IMR-90 (cell line): ENCODE measurements at regions not wholly inside any gene's neighbourhood (a gene's known extent, or its start where the extent isn't known, plus 50 kb on each side); places are given as distances from the start of the nearest gene placed in this dataset.

ENCODE experiments used
- ATAC-seq: fragments of 200-7000 bp; cut with Tn5 transposase; 2 replicates; pipeline ENCODE4 v1.9.1; 2020; ENCODE audit warnings: low read depth, mild to moderate bottlenecking, moderate library complexity
- BruUV-seq: library from RNA; stranded (reverse); fragments of 400-500 nt; replicated peaks from 2 replicates; lab custom pipeline; 2021; lab: Mats Ljungman, UMichigan
- CTCF ChIA-PET: fragments of 300-600 bp; formaldehyde crosslinking; extraction: SDS; loops from one replicate; lab custom pipeline; 2021; ENCODE audit warnings: antibody characterized with exemption; lab: Yijun Ruan, JAX
- POLR2A ChIA-PET: fragments of 300-600 bp; sonication (Branson Sonifier 250); formaldehyde crosslinking; loops from one replicate; lab custom pipeline; 2022; ENCODE audit warnings: antibody characterized with exemption; ENCODE audit not compliant: unreplicated experiment; lab: Charles Lee
- DNase-seq: peaks from one replicate; pipeline ENCODE4 v3.0.0; 2013
- H2AFZ ChIP-seq: replicated peaks from 2 replicates; pipeline ENCODE3; 2013; ENCODE audit warnings: low read length, mild to moderate bottlenecking; ENCODE audit not compliant: poor library complexity
- H2AK5ac ChIP-seq: 2 replicates; pipeline ENCODE4 v1.6.1; 2013; ENCODE audit warnings: low read depth, low read length, inconsistent platforms
- H2AK9ac ChIP-seq: replicated peaks from 2 replicates; pipeline ENCODE3; 2013; ENCODE audit warnings: mild to moderate bottlenecking, low read depth, low read length, moderate library complexity; ENCODE audit not compliant: poor library complexity
- H2BK120ac ChIP-seq: 2 replicates; pipeline ENCODE4 v1.6.1; 2013; ENCODE audit warnings: low read depth, low read length, inconsistent platforms
- H2BK15ac ChIP-seq: 3 replicates; pipeline ENCODE4 v1.6.1; 2013; ENCODE audit warnings: low read depth, low read length, inconsistent platforms
- H2BK20ac ChIP-seq: 2 replicates; pipeline ENCODE4 v1.6.1; 2013; ENCODE audit warnings: low read depth, mild to moderate bottlenecking, inconsistent platforms, low read length, moderate library complexity
- H2BK5ac ChIP-seq: 2 replicates; pipeline ENCODE4 v1.6.1; 2013; ENCODE audit warnings: mild to moderate bottlenecking, low read depth, low read length, inconsistent platforms; ENCODE audit not compliant: poor library complexity, severe bottlenecking
- H3K14ac ChIP-seq: replicated peaks from 2 replicates; pipeline ENCODE4 v1.6.1; 2013; ENCODE audit warnings: low read depth, low read length, inconsistent platforms
- H3K18ac ChIP-seq: 2 replicates; pipeline ENCODE4 v1.6.1; 2013; ENCODE audit warnings: low read depth, low read length, control low read depth
- H3K23ac ChIP-seq: 2 replicates; pipeline ENCODE4 v1.6.1; 2013; ENCODE audit warnings: low read depth, low read length, inconsistent platforms
- H3K27ac ChIP-seq: 2 replicates; pipeline ENCODE4 v1.5.1; 2013; ENCODE audit warnings: mild to moderate bottlenecking, control low read depth, low read length; ENCODE audit not compliant: insufficient read depth
- H3K27me3 ChIP-seq: 2 replicates; pipeline ENCODE4 v1.6.1; 2013; ENCODE audit warnings: low read length; ENCODE audit not compliant: control insufficient read depth, insufficient read depth
- H3K36me3 ChIP-seq: 2 replicates; pipeline ENCODE4 v1.6.1; 2013; ENCODE audit warnings: low read length, mixed read lengths; ENCODE audit not compliant: control insufficient read depth, insufficient read depth
- H3K4ac ChIP-seq: 2 replicates; pipeline ENCODE4 v1.6.1; 2013; ENCODE audit warnings: low read depth, low read length, inconsistent platforms
- H3K4me1 ChIP-seq: 2 replicates; pipeline ENCODE4 v1.6.1; 2013; ENCODE audit warnings: low read length, mixed read lengths; ENCODE audit not compliant: control insufficient read depth, insufficient read depth
- H3K4me2 ChIP-seq: 2 replicates; pipeline ENCODE4 v1.6.1; 2013; ENCODE audit warnings: low read depth, mild to moderate bottlenecking, control low read depth, low read length, moderate library complexity
- H3K4me3 ChIP-seq: 2 replicates; pipeline ENCODE4 v1.5.1; 2013; ENCODE audit warnings: low read depth, mild to moderate bottlenecking, control low read depth, low read length, moderate library complexity; ENCODE audit not compliant: insufficient read depth
- H3K56ac ChIP-seq: 2 replicates; pipeline ENCODE4 v1.6.1; 2013; ENCODE audit warnings: low read length, inconsistent platforms; ENCODE audit not compliant: insufficient read depth; ENCODE audit errors: extremely low read depth
- H3K79me1 ChIP-seq, 2 experiments: 2 replicates each; pipeline ENCODE4 v1.6.1; 2013; ENCODE audit warnings: low read length in 2 of 2, inconsistent platforms in 1 of 2, low read depth in 1 of 2
- H3K9ac ChIP-seq: 2 replicates; pipeline ENCODE4 v1.6.1; 2013; ENCODE audit warnings: low read depth, low read length, control low read depth
- H3K9me1 ChIP-seq: 2 replicates; pipeline ENCODE4 v1.6.1; 2013; ENCODE audit warnings: low read length, inconsistent platforms; ENCODE audit not compliant: insufficient read depth
- H3K9me3 ChIP-seq: 2 replicates; pipeline ENCODE4 v1.6.1; 2013; ENCODE audit warnings: low read length; ENCODE audit not compliant: control insufficient read depth, insufficient read depth
- H4K20me1 ChIP-seq: 2 replicates; pipeline ENCODE4 v1.6.1; 2013; ENCODE audit warnings: low read length, inconsistent platforms; ENCODE audit not compliant: insufficient read depth
- H4K5ac ChIP-seq: 2 replicates; pipeline ENCODE4 v1.6.1; 2013; ENCODE audit warnings: mild to moderate bottlenecking, low read depth, low read length, control low read depth
- H4K8ac ChIP-seq, 2 experiments: 2 replicates each; pipeline ENCODE4 v1.6.1; 2013; ENCODE audit warnings: low read depth in 2 of 2, low read length in 2 of 2, control low read depth in 1 of 2, inconsistent platforms in 1 of 2
- H4K91ac ChIP-seq: 2 replicates; pipeline ENCODE4 v1.6.1; 2013; ENCODE audit warnings: low read depth, low read length, inconsistent platforms; ENCODE audit not compliant: insufficient read depth
- BHLHE40 ChIP-seq: fragments of 150-350 bp; IDR thresholded peaks from 2 replicates; pipeline ENCODE4 v1.6.1; 2016; ENCODE audit warnings: mild to moderate bottlenecking, low read depth, low read length
- CEBPB ChIP-seq: IDR thresholded peaks from 2 replicates; pipeline ENCODE4 v1.6.1; 2012; ENCODE audit warnings: low read depth, low read length, improper control_type of control experiment
- CTCF ChIP-seq: conservative IDR thresholded peaks from 2 replicates; pipeline ENCODE4 v1.5.1; 2012; ENCODE audit warnings: mild to moderate bottlenecking, low read depth, low read length, improper control_type of control experiment
- ELK1 ChIP-seq: fragments of 150-350 bp; IDR thresholded peaks from 2 replicates; pipeline ENCODE4 v1.6.1; 2016; ENCODE audit warnings: low read depth, mild to moderate bottlenecking, low read length, moderate library complexity, borderline replicate concordance
- FOS ChIP-seq: fragments of 150-350 bp; IDR thresholded peaks from 2 replicates; pipeline ENCODE4 v1.6.1; 2016; ENCODE audit warnings: low read depth, low read length
- MAFK ChIP-seq: IDR thresholded peaks from 2 replicates; pipeline ENCODE4 v1.6.1; 2012; ENCODE audit warnings: low read depth, low read length, improper control_type of control experiment
- MAZ ChIP-seq: IDR thresholded peaks from 2 replicates; pipeline ENCODE4 v1.6.1; 2012; ENCODE audit warnings: low read depth, mild to moderate bottlenecking, low read length, improper control_type of control experiment, moderate library complexity, borderline replicate concordance
- MXI1 ChIP-seq: IDR thresholded peaks from 2 replicates; pipeline ENCODE4 v1.6.1; 2012; ENCODE audit warnings: low read depth, mild to moderate bottlenecking, low read length, moderate library complexity, borderline replicate concordance
- NFE2L2 ChIP-seq: fragments of 150-350 bp; IDR thresholded peaks from 2 replicates; pipeline ENCODE4 v1.6.1; 2016; ENCODE audit warnings: low read depth, mild to moderate bottlenecking, low read length
- POLR2A ChIP-seq: IDR thresholded peaks from 2 replicates; pipeline ENCODE4 v1.6.1; 2012; ENCODE audit warnings: mild to moderate bottlenecking, low read depth, low read length
- RAD21 ChIP-seq: IDR thresholded peaks from 2 replicates; pipeline ENCODE4 v1.6.1; 2012; ENCODE audit warnings: low read length, improper control_type of control experiment
- RCOR1 ChIP-seq: IDR thresholded peaks from 2 replicates; pipeline ENCODE4 v1.6.1; 2012; ENCODE audit warnings: mild to moderate bottlenecking, low read length, improper control_type of control experiment; ENCODE audit not compliant: insufficient replicate concordance
- RFX5 ChIP-seq: IDR thresholded peaks from 2 replicates; pipeline ENCODE4 v1.8.0; 2012; ENCODE audit warnings: low read depth, mild to moderate bottlenecking, low read length, moderate library complexity
- SMC3 ChIP-seq: fragments of 150-350 bp; IDR thresholded peaks from 2 replicates; pipeline ENCODE4 v1.6.1; 2016; ENCODE audit warnings: low read depth, mild to moderate bottlenecking, antibody characterized with exemption, low read length, moderate library complexity
- WGBS, 2 experiments: methylation state at CpG; one replicate each; pipeline versions ENCODE4 v1.1.5 to v1.1.7; 2013; ENCODE audit warnings: missing lambda C conversion rate in 2 of 2; ENCODE audit not compliant: insufficient read length in 1 of 2; ENCODE audit errors: extremely low coverage in 2 of 2; 5-methylcytosine and 5-hydroxymethylcytosine counted together
- dilution Hi-C: fragments of 300-500 bp; cut with HindIII; formaldehyde crosslinking; loops from one replicate; pipeline ENCODE4 v1.14.3; 2018; ENCODE audit warnings: low sequenced_read_pairs; ENCODE audit not compliant: unreplicated experiment
- in situ Hi-C: fragments of 300-500 bp; cut with MboI; formaldehyde crosslinking; loops from 3 replicates; pipeline ENCODE4 v1.14.3; 2019; ENCODE audit warnings: low sequenced_read_pairs, inconsistent platforms, mixed read lengths
- intact Hi-C: fragments of 100-400 bp; cut with micrococcal nuclease; formaldehyde crosslinking; loops from 2 replicates; pipeline ENCODE4 v1.10.0; 2022

GRCh38 chr1:230010603-230011332, 56.3 kb upstream of the GALNT2 start:
- Histone ChIP-seq H3K27me3 (peaks cover 3% of the 10 kb centered on the region), H3K4me2 (no peak overlapping the region), H3K23ac (no peak overlapping the region), H2BK5ac (no peak overlapping the region), H3K4me3 (no peak overlapping the region), H2BK15ac (no peak overlapping the region), H2AK5ac (no peak overlapping the region), H4K91ac (no peak overlapping the region), H3K4me1 (no peaks in the 10 kb centered on the region), H3K18ac (no peak overlapping the region), H2BK120ac (no peak overlapping the region), H3K36me3 (no peaks in the 10 kb centered on the region), H3K56ac (no peak overlapping the region), H3K79me1 (no peaks in the 10 kb centered on the region), H3K27ac (no peak overlapping the region), H4K8ac (no peak overlapping the region), H2AK9ac (no peak overlapping the region), H2AFZ (no peak overlapping the region), H3K9ac (no peak overlapping the region), H3K9me3 (no peaks in the 10 kb centered on the region), H3K14ac (no peak overlapping the region), H3K4ac (no peak overlapping the region), H2BK20ac (no peak overlapping the region), H3K9me1 (no peaks in the 10 kb centered on the region), H4K20me1 (no peaks in the 10 kb centered on the region), H4K5ac (no peak overlapping the region)
- intact Hi-C loops, result no loop called here
- CTCF ChIA-PET, result no interaction called here
- dilution Hi-C loops, result no loop called here
- no peak for ATAC-seq
- POLR2A ChIA-PET, result no interaction called here
- no TSS peak for BruUV-seq
- TF ChIP-seq BHLHE40, result no peak
- TF ChIP-seq FOS, result no peak
- no peak for TF ChIP-seq NFE2L2
- TF ChIP-seq MAFK, result no peak
- no peak for TF ChIP-seq RFX5
- TF ChIP-seq SMC3, result no peak
- no peak for TF ChIP-seq ELK1
- TF ChIP-seq RCOR1, result no peak
- no peak for TF ChIP-seq CTCF
- no peak for TF ChIP-seq MAZ
- no peak for TF ChIP-seq RAD21
- TF ChIP-seq POLR2A, result no peak
- no peak for TF ChIP-seq MXI1
- TF ChIP-seq CEBPB, result no peak
- in situ Hi-C loops, result no loop called here
- no peak for DNase-seq
- WGBS, 2 experiments, result no CpG with 5 or more reads among the region's 7 CpGs
